ENCODE measurements at regions not wholly inside any gene's neighbourhood (a gene's known extent, or its start where the extent isn't known, plus 50 kb on each side); places are given as distances from the start of the nearest gene placed in this dataset.
"Not testable (repeated sequence)": the region's sequence is repeated elsewhere in the genome, so short reads cannot be mapped to it uniquely, and the experiment has no call there.

DNA sequence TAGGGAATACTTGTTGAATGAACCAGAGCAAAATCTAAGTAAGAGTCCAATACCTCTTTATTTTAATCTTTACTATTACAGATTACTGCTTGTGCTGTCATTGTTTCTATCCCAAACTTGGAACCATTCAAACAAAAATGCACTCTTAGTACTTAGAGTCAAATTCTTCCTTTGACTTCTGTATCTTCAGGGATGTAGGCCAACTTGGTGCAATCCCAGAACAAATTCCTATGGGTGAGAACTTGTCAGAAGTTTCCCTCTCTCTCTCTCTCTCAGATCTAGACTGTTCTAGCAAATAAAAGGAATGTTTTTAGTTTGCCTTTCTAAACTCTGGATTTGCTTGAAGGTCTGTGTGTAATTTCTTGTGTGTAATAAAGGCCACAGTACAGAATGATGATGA, 329.0 kb upstream of the TMTC4 start:
- no peak overlapping the region for H3K27ac ChIP-seq (ENCODE audit: low read depth)
- no peak overlapping the region for H3K4me3 ChIP-seq (ENCODE audit: low read depth, low read length)
- H3K36me3 ChIP-seq (ENCODE audit: insufficient read depth), result no peaks in the 10 kb centered on the region
- no peaks in the 10 kb centered on the region for H3K4me1 ChIP-seq (ENCODE audit: insufficient read depth)
- DNase-seq (ENCODE audit: extremely low spot score), result no peak

DNA sequence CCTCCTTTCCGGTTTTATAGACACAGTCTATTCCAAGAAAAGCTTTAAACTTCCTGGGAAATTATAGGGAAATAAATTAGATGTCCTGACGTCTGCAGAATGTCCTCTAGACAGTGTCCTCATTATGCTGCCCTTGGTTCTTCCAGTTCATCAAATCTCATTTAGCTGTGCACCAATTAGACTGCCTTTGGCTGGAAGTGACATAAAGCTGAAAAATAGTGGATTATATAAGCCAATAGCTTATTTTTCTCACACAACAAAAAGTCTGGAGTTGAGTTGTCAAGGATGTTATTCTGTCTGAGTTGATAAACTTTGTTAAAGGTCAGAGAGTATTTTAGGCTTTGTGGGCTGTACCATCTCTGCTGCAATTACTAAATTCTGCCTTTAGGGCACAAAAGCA, 314.8 kb upstream of the TMTC4 start:
- Histone ChIP-seq H3K4me1 (ENCODE audit: insufficient read depth) (no peaks in the 10 kb centered on the region), H3K27ac (ENCODE audit: low read depth) (no peak overlapping the region), H3K36me3 (ENCODE audit: insufficient read depth) (no peaks in the 10 kb centered on the region), H3K4me3 (ENCODE audit: low read depth, low read length) (no peak overlapping the region)
- WGBS, result 38% methylated on average over 2 of the region's 2 CpGs
- DNase-seq (ENCODE audit: extremely low spot score), result no peak

GRCh38 chr13:100988921-100989320, 314.3 kb upstream of the TMTC4 start:
- Histone ChIP-seq H3K4me3 (ENCODE audit: low read depth, low read length) (no peak overlapping the region), H3K4me1 (ENCODE audit: insufficient read depth) (no peaks in the 10 kb centered on the region), H3K36me3 (ENCODE audit: insufficient read depth) (no peaks in the 10 kb centered on the region), H3K27ac (ENCODE audit: low read depth) (no peak overlapping the region)
- 83% methylated on average over 2 of the region's 2 CpGs for WGBS
- no peak for DNase-seq (ENCODE audit: extremely low spot score)

DNA sequence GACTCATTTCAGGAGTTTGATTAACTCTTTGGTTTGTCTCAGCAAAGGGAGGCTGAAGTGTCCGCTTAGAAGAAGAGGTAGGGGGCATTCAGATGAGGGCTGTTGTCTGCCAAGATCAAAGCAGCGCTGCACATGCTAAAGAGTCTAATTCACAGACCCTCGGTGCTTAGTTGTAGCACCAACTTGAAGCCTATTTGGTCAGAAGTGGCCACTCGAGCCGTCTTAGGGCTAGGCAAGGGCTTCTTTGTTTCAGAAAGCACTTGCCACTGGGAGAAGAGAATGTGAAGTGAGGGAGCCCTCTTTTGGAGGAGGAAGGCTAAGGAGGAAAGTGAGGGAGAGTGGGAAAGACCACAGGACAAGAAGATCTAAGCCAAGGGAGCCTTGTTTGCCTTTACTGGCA, 313.4 kb upstream of the TMTC4 start:
- Histone ChIP-seq H3K4me1 (ENCODE audit: insufficient read depth) (no peaks in the 10 kb centered on the region), H3K27ac (ENCODE audit: low read depth) (no peak overlapping the region), H3K4me3 (ENCODE audit: low read depth, low read length) (no peak overlapping the region), H3K36me3 (ENCODE audit: insufficient read depth) (no peaks in the 10 kb centered on the region)
- DNase-seq (ENCODE audit: extremely low spot score), result no peak
- WGBS, result 46% methylated on average over 5 of the region's 5 CpGs

DNA sequence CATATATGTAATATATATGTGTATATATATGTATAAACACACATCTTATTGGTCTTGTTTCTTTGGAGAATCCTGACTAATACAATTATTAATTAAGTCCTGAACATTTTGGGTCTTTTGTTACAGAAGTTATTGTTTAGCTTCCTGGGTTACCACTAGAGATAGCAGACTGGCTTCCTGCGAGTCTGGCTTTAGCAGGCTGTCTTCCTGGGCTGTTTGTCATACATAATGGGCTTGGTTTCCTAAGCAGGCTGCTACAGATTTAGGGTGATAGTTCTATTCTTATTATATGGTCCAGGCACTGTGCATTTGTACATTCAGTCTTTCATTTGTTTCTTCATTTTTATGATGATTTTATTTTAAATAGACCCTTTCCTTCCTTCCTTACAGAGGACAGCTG, 312.0 kb upstream of the TMTC4 start:
- no peaks in the 10 kb centered on the region for H3K36me3 ChIP-seq (ENCODE audit: insufficient read depth)
- H3K4me3 ChIP-seq (ENCODE audit: low read depth, low read length), result no peak overlapping the region
- 49% methylated on average over 1 of the region's 1 CpG for WGBS
- H3K4me1 ChIP-seq (ENCODE audit: insufficient read depth), result no peaks in the 10 kb centered on the region
- no peak overlapping the region for H3K27ac ChIP-seq (ENCODE audit: low read depth)
- DNase-seq (ENCODE audit: extremely low spot score), result no peak

- Histone ChIP-seq H3K36me3 (ENCODE audit: insufficient read depth) (no peaks in the 10 kb centered on the region), H3K4me1 (ENCODE audit: insufficient read depth) (no peaks in the 10 kb centered on the region), H3K27ac (ENCODE audit: low read depth) (no peak overlapping the region), H3K4me3 (ENCODE audit: low read depth, low read length) (no peak overlapping the region)
- DNase-seq (ENCODE audit: extremely low spot score), result no peak
- WGBS, result 76% methylated on average over 3 of the region's 3 CpGs
Measured at GRCh38 chr13:100984085-100984705, 309.6 kb upstream of the TMTC4 start.

DNA sequence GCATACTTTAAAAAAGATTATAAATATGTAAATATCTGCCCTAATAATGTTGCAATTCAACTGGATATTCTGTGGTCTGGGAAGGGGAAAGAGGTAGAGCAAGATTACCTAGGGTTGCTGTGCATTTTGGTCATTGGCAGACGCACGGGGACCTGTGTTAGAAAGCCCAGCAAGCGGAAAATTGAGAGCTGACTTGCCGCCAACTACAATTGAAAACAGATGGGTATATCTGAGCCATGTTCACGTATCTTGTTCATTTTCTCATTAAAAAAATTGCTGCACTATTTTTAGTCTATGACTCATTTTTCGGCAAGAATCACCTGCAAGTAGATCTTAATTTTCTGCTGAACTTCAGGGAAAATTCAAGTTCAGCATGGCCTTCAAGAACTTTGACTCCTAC, 308.5 kb upstream of the TMTC4 start:
- Histone ChIP-seq H3K27ac (ENCODE audit: low read depth) (no peak overlapping the region), H3K4me1 (ENCODE audit: insufficient read depth) (no peaks in the 10 kb centered on the region), H3K4me3 (ENCODE audit: low read depth, low read length) (no peak overlapping the region), H3K36me3 (ENCODE audit: insufficient read depth) (no peaks in the 10 kb centered on the region)
- WGBS, result 79% methylated on average over 6 of the region's 6 CpGs
- no peak for DNase-seq (ENCODE audit: extremely low spot score)

GRCh38 chr13:100980171-100980570, 305.6 kb upstream of the TMTC4 start:
- Histone ChIP-seq H3K4me1 (ENCODE audit: insufficient read depth) (no peaks in the 10 kb centered on the region), H3K4me3 (ENCODE audit: low read depth, low read length) (no peak overlapping the region), H3K36me3 (ENCODE audit: insufficient read depth) (no peaks in the 10 kb centered on the region), H3K27ac (ENCODE audit: low read depth) (no peak overlapping the region)
- DNase-seq (ENCODE audit: extremely low spot score), result no peak

- DNase-seq (ENCODE audit: extremely low spot score), result no peak
Measured at GRCh38 chr13:100977841-100978240, 303.2 kb upstream of the TMTC4 start.

GRCh38 chr13:100976993-100977392, 302.4 kb upstream of the TMTC4 start:
- 58% methylated on average over 2 of the region's 2 CpGs for WGBS
- H3K4me1 ChIP-seq (ENCODE audit: insufficient read depth), result no peaks in the 10 kb centered on the region
- H3K27ac ChIP-seq (ENCODE audit: low read depth), result no peak overlapping the region
- H3K36me3 ChIP-seq (ENCODE audit: insufficient read depth), result no peaks in the 10 kb centered on the region
- no peak for DNase-seq (ENCODE audit: extremely low spot score)
- H3K4me3 ChIP-seq (ENCODE audit: low read depth, low read length), result no peak overlapping the region

More at GRCh38 chr13:100977841-100978240, 303.2 kb upstream of the TMTC4 start:
- 84% methylated on average over 7 of the region's 7 CpGs for WGBS
- Histone ChIP-seq H3K4me1 (ENCODE audit: insufficient read depth) (no peaks in the 10 kb centered on the region), H3K4me3 (ENCODE audit: low read depth, low read length) (no peak overlapping the region), H3K27ac (ENCODE audit: low read depth) (no peak overlapping the region), H3K36me3 (ENCODE audit: insufficient read depth) (no peaks in the 10 kb centered on the region)

DNA sequence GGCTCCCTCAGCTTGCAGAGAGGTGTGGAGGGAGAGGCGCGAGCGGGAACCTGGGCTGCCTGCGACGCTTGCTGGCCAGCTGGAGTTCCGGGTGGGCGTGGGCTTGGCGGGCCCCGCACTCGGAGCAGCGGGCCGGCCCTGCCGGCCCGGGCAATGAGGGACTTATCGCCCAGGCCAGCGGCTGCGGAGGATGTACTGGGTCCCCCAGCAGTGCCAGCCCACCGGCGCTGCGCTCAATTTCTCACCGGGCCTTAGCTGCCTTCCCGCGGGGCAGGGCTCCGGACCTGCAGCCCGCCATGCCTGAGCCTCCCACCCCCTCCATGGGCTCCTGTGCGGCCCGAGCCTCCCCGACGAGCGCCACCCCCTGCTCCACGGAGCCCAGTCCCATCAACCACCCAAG, 301.1 kb upstream of the TMTC4 start:
- not testable (repeated sequence) for DNase-seq (ENCODE audit: extremely low spot score); H3K27ac ChIP-seq (ENCODE audit: low read depth); H3K4me3 ChIP-seq (ENCODE audit: low read depth, low read length); H3K36me3 ChIP-seq (ENCODE audit: insufficient read depth); H3K4me1 ChIP-seq (ENCODE audit: insufficient read depth)
- WGBS, result 92% methylated on average over 31 of the region's 31 CpGs

- H3K4me3 ChIP-seq (ENCODE audit: low read depth, low read length), result no peak overlapping the region
- no peaks in the 10 kb centered on the region for H3K4me1 ChIP-seq (ENCODE audit: insufficient read depth)
- 43% methylated on average over 2 of the region's 2 CpGs for WGBS
- no peak for DNase-seq (ENCODE audit: extremely low spot score)
- no peaks in the 10 kb centered on the region for H3K36me3 ChIP-seq (ENCODE audit: insufficient read depth)
- H3K27ac ChIP-seq (ENCODE audit: low read depth), result no peak overlapping the region
Measured at GRCh38 chr13:100962585-100962984, 288.0 kb upstream of the TMTC4 start.

- 88% methylated on average over 7 of the region's 7 CpGs for WGBS
- no peak overlapping the region for H3K27ac ChIP-seq (ENCODE audit: low read depth)
- no peak overlapping the region for H3K4me3 ChIP-seq (ENCODE audit: low read depth, low read length)
- DNase-seq (ENCODE audit: extremely low spot score), result no peak
- no peaks in the 10 kb centered on the region for H3K4me1 ChIP-seq (ENCODE audit: insufficient read depth)
- H3K36me3 ChIP-seq (ENCODE audit: insufficient read depth), result no peaks in the 10 kb centered on the region
Measured at GRCh38 chr13:100961186-100961585, 286.6 kb upstream of the TMTC4 start.

- no peak for DNase-seq (ENCODE audit: extremely low spot score)
- Histone ChIP-seq H3K27ac (ENCODE audit: low read depth) (no peak overlapping the region), H3K4me3 (ENCODE audit: low read depth, low read length) (no peak overlapping the region), H3K4me1 (ENCODE audit: insufficient read depth) (no peaks in the 10 kb centered on the region), H3K36me3 (ENCODE audit: insufficient read depth) (no peaks in the 10 kb centered on the region)
- WGBS, result 53% methylated on average over 5 of the region's 5 CpGs
Measured at GRCh38 chr13:100958831-100959230, 284.2 kb upstream of the TMTC4 start.

GRCh38 chr13:100957741-100958140, 283.1 kb upstream of the TMTC4 start:
- no peak for DNase-seq (ENCODE audit: extremely low spot score)
- WGBS, result 70% methylated on average over 4 of the region's 4 CpGs
- Histone ChIP-seq H3K36me3 (ENCODE audit: insufficient read depth) (no peaks in the 10 kb centered on the region), H3K4me3 (ENCODE audit: low read depth, low read length) (no peak overlapping the region), H3K27ac (ENCODE audit: low read depth) (no peak overlapping the region), H3K4me1 (ENCODE audit: insufficient read depth) (no peaks in the 10 kb centered on the region)

Measured in urinary bladder (tissue), 3 donors.